Subcutaneous abdominal adipose tissue (tissue), 5 donors: ENCODE measurements at regions not wholly inside any gene's neighbourhood (a gene's known extent, or its start where the extent isn't known, plus 50 kb on each side); places are given as distances from the start of the nearest gene placed in this dataset.
"Not testable (repeated sequence)": the region's sequence is repeated elsewhere in the genome, so short reads cannot be mapped to it uniquely, and the experiment has no call there.

ENCODE experiments used
- H3K27ac ChIP-seq: one replicate; pipeline ENCODE4 v1.7.0; 2013; ENCODE audit warnings: low read depth, mild to moderate bottlenecking, inconsistent platforms, low read length, moderate library complexity
- H3K27me3 ChIP-seq, 5 donors: one replicate each; pipeline ENCODE4 v1.7.0; 2013; ENCODE audit warnings: low read length in 5 of 5, inconsistent platforms in 1 of 5; ENCODE audit not compliant: control insufficient read depth in 5 of 5, insufficient read depth in 4 of 5
- H3K36me3 ChIP-seq, 5 donors: one replicate each; pipeline ENCODE4 v1.7.0; 2013; ENCODE audit warnings: low read length in 5 of 5; ENCODE audit not compliant: control insufficient read depth in 5 of 5, insufficient read depth in 5 of 5
- H3K4me1 ChIP-seq, 5 donors: one replicate each; pipeline ENCODE4 v1.7.0; 2013; ENCODE audit warnings: low read length in 5 of 5, mild to moderate bottlenecking in 3 of 5, moderate library complexity in 1 of 5; ENCODE audit not compliant: control insufficient read depth in 5 of 5, insufficient read depth in 5 of 5
- H3K4me3 ChIP-seq, 5 donors: one replicate each; pipeline ENCODE4 v1.7.0; 2013; ENCODE audit warnings: low read length in 5 of 5, low read depth in 1 of 5
- H3K9ac ChIP-seq, 5 donors: one replicate each; pipeline ENCODE4 v1.7.0; 2013; ENCODE audit warnings: low read length in 5 of 5, mild to moderate bottlenecking in 4 of 5, moderate library complexity in 3 of 5
- H3K9me3 ChIP-seq, 5 donors: one replicate each; pipeline ENCODE4 v1.7.0; 2013; ENCODE audit warnings: low read length in 5 of 5; ENCODE audit not compliant: control insufficient read depth in 5 of 5
- donor health status: healthy.
- donor health status: healthy.
- donor health status: healthy.
- donor health status: healthy.
- donor health status: healthy.

GRCh38 chr9:100639854-100640253 is 62.0 kb downstream of the CAVIN4 start:
- no peaks in the 10 kb centered on the region for H3K4me1 ChIP-seq

GRCh38 chr9:100640447-100641050 is 62.7 kb downstream of the CAVIN4 start:
- no peak overlapping the region for H3K9ac ChIP-seq
- H3K4me1 ChIP-seq = no peaks in the 10 kb centered on the region
- H3K4me3 ChIP-seq = no peak overlapping the region

More at GRCh38 chr9:100639854-100640253, 62.0 kb downstream of the CAVIN4 start:
- Histone ChIP-seq H3K27me3 (peaks cover 0 to 3% (median 0%) of the 10 kb centered on the region in 5 donors), H3K9me3 (peaks cover 0 to 6% (median 5%) of the 10 kb centered on the region in 5 donors), H3K4me3 (no peak overlapping the region), H3K27ac (no peak overlapping the region), H3K36me3 (no peaks in the 10 kb centered on the region), H3K9ac (no peak overlapping the region)

GRCh38 chr9:100641166-100641565 is 63.3 kb downstream of the CAVIN4 start:
- H3K27me3 ChIP-seq = peaks cover 0 to 3% (median 0%) of the 10 kb centered on the region in 5 donors
- H3K9me3 ChIP-seq = peaks cover 0 to 6% (median 5%) of the 10 kb centered on the region in 5 donors
- no peak overlapping the region for H3K4me3 ChIP-seq
- H3K36me3 ChIP-seq = no peaks in the 10 kb centered on the region
- H3K9ac ChIP-seq = no peak overlapping the region
- no peak overlapping the region for H3K27ac ChIP-seq
- no peaks in the 10 kb centered on the region for H3K4me1 ChIP-seq

More at GRCh38 chr9:100640447-100641050, 62.7 kb downstream of the CAVIN4 start:
- Histone ChIP-seq H3K36me3 (no peaks in the 10 kb centered on the region), H3K27me3 (peaks cover 0 to 3% (median 0%) of the 10 kb centered on the region in 5 donors), H3K27ac (no peak overlapping the region), H3K9me3 (peaks cover 0 to 6% (median 5%) of the 10 kb centered on the region in 5 donors)

- H3K9me3 ChIP-seq = peaks cover 0 to 14% (median 5%) of the 10 kb centered on the region in 5 donors
- H3K36me3 ChIP-seq = no peaks in the 10 kb centered on the region
- no peaks in the 10 kb centered on the region for H3K27me3 ChIP-seq
- no peaks in the 10 kb centered on the region for H3K4me1 ChIP-seq
- no peak overlapping the region for H3K27ac ChIP-seq
- no peak overlapping the region for H3K4me3 ChIP-seq
- H3K9ac ChIP-seq = no peak overlapping the region
These were observed 75.0 kb downstream of the CAVIN4 start for GRCh38 chr9:100652850-100653249.

DNA sequence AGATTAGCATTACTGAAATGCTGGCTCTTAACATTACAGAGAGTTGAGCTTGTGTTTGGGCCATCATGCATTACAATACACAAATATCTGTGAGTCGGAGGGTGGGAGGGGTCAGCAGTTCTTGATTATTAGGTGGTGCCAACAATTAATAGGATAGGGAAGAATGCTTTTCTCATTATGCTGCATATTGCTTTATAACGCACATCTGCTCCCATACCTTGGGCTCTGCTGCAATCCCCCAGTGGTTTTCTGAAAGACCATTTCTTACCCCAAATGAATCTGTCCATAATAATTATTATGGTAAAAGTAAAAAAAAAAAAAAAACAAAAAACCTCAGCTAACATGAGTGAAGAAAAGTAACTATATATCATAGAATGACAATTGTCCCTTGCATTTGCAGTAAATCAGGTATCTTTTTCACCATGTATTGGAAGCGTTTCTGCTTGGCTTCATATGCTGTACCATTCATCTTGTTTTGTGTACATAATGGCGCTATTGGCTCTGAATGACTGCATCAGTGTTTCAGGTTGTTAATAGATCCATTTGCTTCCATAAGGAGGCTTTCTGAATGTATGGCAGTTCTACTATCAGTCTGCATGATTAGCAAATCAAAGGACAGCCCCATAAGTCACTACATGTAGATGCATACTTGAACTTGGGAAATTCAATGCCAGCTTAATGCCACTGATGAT is 75.9 kb downstream of the CAVIN4 start:
- Histone ChIP-seq H3K9me3 (peaks cover 0 to 14% (median 5%) of the 10 kb centered on the region in 5 donors), H3K27me3 (no peaks in the 10 kb centered on the region), H3K36me3 (no peaks in the 10 kb centered on the region), H3K27ac (no peak overlapping the region), H3K4me3 (no peak overlapping the region), H3K4me1 (no peaks in the 10 kb centered on the region), H3K9ac (no peak overlapping the region)

DNA sequence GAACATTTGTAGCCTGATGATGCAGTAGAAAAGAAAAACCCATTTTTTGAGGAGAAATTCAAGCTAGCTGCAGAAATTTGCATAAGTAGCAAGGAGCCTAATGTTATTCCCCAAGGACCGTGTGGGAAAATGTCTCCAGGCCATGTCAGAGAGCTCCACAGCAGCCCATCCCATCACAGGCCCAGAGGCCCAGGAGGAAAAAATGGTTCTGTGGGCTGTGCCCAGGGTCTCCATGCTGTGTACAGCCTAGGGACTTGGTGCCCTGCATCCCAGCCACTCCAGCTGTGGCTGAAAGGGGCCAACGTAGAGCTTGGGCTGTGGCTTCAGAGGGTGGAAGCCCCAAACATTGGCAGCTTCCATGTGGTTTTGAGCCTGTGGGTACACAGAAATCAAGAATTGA is 79.0 kb downstream of the CAVIN4 start:
- peaks cover 0 to 14% (median 3%) of the 10 kb centered on the region in 5 donors for H3K9me3 ChIP-seq
- not testable (repeated sequence) for H3K27ac ChIP-seq, H3K4me1 ChIP-seq, H3K9ac ChIP-seq, H3K27me3 ChIP-seq, H3K36me3 ChIP-seq, H3K4me3 ChIP-seq

DNA sequence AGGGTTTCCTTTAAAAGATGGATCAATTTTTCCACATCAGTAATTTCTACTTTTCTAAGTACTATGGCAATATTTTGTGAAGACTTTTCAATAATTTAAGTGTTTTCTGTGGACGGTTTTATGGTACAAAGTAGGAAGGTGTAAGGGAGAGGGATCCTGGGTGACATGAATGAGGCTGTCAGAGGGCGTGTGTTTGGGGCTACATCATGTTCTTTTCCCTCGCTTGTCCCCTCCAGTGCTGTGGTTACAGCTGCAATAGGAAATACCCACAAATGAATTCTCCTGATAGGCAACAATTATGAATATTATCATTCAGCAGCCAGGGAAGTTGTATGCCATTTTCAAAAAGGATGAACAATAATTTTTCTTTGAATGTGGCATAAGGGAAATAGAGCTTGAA is 83.8 kb downstream of the CAVIN4 start:
- Histone ChIP-seq H3K4me1 (no peaks in the 10 kb centered on the region), H3K9ac (no peak overlapping the region), H3K36me3 (no peaks in the 10 kb centered on the region), H3K27ac (no peak overlapping the region), H3K9me3 (peaks cover 0 to 5% (median 3%) of the 10 kb centered on the region in 5 donors), H3K4me3 (no peak overlapping the region), H3K27me3 (no peaks in the 10 kb centered on the region)

DNA sequence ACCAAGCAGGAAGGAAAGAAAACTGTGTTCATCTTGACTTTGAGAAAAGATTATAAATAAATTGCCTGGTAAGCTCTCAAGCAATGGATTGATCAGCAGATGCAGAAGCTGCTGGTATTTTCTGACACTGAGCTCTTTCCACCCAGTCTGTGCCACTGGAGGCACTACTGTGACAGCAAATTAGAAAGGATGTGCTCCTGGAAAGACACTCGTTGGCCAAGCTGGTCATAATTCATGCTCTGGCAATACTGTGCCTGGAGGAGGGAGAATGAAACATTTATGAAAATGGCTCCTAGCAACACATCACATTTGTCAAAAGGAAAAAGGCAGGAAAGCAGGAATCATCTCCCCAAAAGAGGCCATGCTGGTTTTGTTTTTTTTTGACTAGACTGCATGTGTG is 84.2 kb downstream of the CAVIN4 start:
- H3K9ac ChIP-seq = no peak overlapping the region
- H3K27ac ChIP-seq = no peak overlapping the region
- H3K27me3 ChIP-seq = no peaks in the 10 kb centered on the region
- H3K9me3 ChIP-seq = peaks cover 0 to 2% (median 0%) of the 10 kb centered on the region in 5 donors
- no peaks in the 10 kb centered on the region for H3K4me1 ChIP-seq
- no peaks in the 10 kb centered on the region for H3K36me3 ChIP-seq
- H3K4me3 ChIP-seq = no peak overlapping the region

DNA sequence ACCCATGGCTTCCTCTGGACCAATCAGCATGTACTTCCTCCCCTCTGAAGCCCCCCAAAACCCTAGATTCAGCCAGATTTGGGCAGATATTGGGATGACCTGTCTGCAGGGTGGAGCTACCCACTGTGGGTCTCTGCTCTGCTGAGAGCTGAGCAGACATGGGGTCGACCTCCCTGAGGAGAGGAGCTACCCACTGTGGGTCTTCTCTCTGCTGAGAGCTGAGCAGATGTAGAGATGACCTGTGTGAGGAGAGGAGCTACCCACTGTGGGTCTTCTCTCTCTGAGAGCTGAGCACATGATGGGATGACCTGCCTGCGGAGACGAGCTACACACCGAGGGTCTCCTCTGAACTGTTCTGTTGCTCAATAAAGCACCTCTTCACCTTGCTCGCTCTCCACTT is 89.6 kb downstream of the CAVIN4 start:
- Histone ChIP-seq H3K36me3 (no peaks in the 10 kb centered on the region), H3K27ac (no peak overlapping the region), H3K27me3 (no peaks in the 10 kb centered on the region), H3K4me1 (no peaks in the 10 kb centered on the region), H3K4me3 (no peak overlapping the region), H3K9me3 (peaks cover 0 to 2% (median 0%) of the 10 kb centered on the region in 5 donors), H3K9ac (no peak overlapping the region)

- no peaks in the 10 kb centered on the region for H3K4me1 ChIP-seq
- H3K36me3 ChIP-seq = no peaks in the 10 kb centered on the region
- H3K9ac ChIP-seq = no peak overlapping the region
- no peak overlapping the region for H3K4me3 ChIP-seq
- no peak overlapping the region for H3K27ac ChIP-seq
- H3K27me3 ChIP-seq = no peaks in the 10 kb centered on the region
- peaks cover 0 to 2% (median 0%) of the 10 kb centered on the region in 5 donors for H3K9me3 ChIP-seq
These were observed 90.1 kb downstream of the CAVIN4 start for GRCh38 chr9:100668024-100668423.
